Panc1 (cell line): ENCODE measurements at regions not wholly inside any gene's neighbourhood (a gene's known extent, or its start where the extent isn't known, plus 50 kb on each side); places are given as distances from the start of the nearest gene placed in this dataset.

ENCODE experiments used
- POLR2AphosphoS5 ChIP-seq: IDR thresholded peaks from 2 replicates; pipeline ENCODE4 v1.6.1; 2012; ENCODE audit warnings: mild to moderate bottlenecking, low read depth, low read length, moderate library complexity
- REST ChIP-seq, 2 experiments: IDR thresholded peaks; 2 replicates each; pipeline ENCODE4 v1.6.1; 2011 to 2012; ENCODE audit warnings: low read depth in 2 of 2, control low read depth in 1 of 2, low read length in 1 of 2, mild to moderate bottlenecking in 1 of 2, moderate library complexity in 1 of 2; ENCODE audit not compliant: insufficient read depth in 1 of 2
- SIN3A ChIP-seq: IDR thresholded peaks from 2 replicates; pipeline ENCODE4 v1.6.1; 2012; ENCODE audit warnings: low read depth, mild to moderate bottlenecking, low read length, moderate library complexity, borderline replicate concordance; ENCODE audit not compliant: insufficient read depth
- TCF7L2 ChIP-seq: IDR thresholded peaks from 2 replicates; pipeline ENCODE4 v1.6.1; 2011; ENCODE audit warnings: mild to moderate bottlenecking, low read depth, low read length, inconsistent platforms
- TF ChIP-seq, protein P1 (sequence below): fragments of 450-650 bp; IDR thresholded peaks from 2 replicates; pipeline ENCODE4 v1.5.1; 2017; ENCODE audit warnings: mild to moderate bottlenecking

DNA sequence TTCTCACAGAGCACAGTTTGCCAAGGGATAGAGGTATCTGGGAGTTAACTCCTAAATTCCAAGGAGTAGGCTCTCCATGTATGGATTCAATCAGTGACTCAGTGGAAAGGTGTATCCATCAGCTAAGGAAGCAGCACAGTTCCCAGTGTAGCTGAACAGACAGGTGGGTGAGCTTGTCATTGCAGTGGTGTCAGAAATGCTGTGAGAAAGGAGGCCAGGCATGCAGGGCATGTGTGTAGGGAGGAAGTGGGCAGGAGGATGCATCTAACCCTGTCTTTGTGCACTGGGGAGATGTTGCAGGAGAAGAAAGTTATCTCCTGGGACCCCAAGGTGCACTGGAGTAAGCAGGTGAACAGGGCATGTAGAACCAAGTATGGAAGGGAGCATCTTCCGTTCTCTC lies 539.0 kb downstream of the VRK1 start:
- TF ChIP-seq, protein P1, sequence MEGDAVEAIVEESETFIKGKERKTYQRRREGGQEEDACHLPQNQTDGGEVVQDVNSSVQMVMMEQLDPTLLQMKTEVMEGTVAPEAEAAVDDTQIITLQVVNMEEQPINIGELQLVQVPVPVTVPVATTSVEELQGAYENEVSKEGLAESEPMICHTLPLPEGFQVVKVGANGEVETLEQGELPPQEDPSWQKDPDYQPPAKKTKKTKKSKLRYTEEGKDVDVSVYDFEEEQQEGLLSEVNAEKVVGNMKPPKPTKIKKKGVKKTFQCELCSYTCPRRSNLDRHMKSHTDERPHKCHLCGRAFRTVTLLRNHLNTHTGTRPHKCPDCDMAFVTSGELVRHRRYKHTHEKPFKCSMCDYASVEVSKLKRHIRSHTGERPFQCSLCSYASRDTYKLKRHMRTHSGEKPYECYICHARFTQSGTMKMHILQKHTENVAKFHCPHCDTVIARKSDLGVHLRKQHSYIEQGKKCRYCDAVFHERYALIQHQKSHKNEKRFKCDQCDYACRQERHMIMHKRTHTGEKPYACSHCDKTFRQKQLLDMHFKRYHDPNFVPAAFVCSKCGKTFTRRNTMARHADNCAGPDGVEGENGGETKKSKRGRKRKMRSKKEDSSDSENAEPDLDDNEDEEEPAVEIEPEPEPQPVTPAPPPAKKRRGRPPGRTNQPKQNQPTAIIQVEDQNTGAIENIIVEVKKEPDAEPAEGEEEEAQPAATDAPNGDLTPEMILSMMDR = no peak
- TF ChIP-seq SIN3A (no peak), POLR2AphosphoS5 (no peak), TCF7L2 (no peak), REST (IDR thresholded peaks at IDR 0.05; ENCODE audit: insufficient read depth in 1 of 2, low read depth in 2 of 2, low read length in 1 of 2) (no peak)
